SK-N-SH treated with all-trans-retinoic acid at 6 μM for 48 hours (cell line): ENCODE measurements at regions not wholly inside any gene's neighbourhood (a gene's known extent, or its start where the extent isn't known, plus 50 kb on each side); places are given as distances from the start of the nearest gene placed in this dataset.

Experiments used
- ATAC-seq: fragments of 200-7000 bp; cut with Tn5 transposase; 3 replicates; pipeline ENCODE4 v1.9.1; 2020; ENCODE audit warnings: mild to moderate bottlenecking, moderate library complexity
- BACH2 ChIP-seq: fragments of 250-450 bp; sonication (Bioruptor Pico); IDR thresholded peaks from 2 replicates; pipeline ENCODE4 v1.9.0; 2021; ENCODE audit warnings: mild to moderate bottlenecking, borderline replicate concordance
- CREB5 ChIP-seq: fragments of 250-450 bp; sonication (Bioruptor Pico); IDR thresholded peaks from 2 replicates; pipeline ENCODE4 v1.5.1; 2020; ENCODE audit warnings: low read depth, mild to moderate bottlenecking, moderate library complexity
- GLIS3 ChIP-seq: fragments of 250-450 bp; sonication (Bioruptor Pico); IDR thresholded peaks from 2 replicates; pipeline ENCODE4 v1.5.0; 2020; ENCODE audit warnings: mild to moderate bottlenecking, moderate library complexity
- ISL1 ChIP-seq: fragments of 250-450 bp; sonication (Bioruptor Pico); IDR thresholded peaks from 2 replicates; pipeline ENCODE4 v2.1.2; 2022; ENCODE audit warnings: mild to moderate bottlenecking, moderate library complexity
- OSR1 ChIP-seq: fragments of 250-450 bp; sonication (Bioruptor Pico); IDR thresholded peaks from 2 replicates; pipeline ENCODE4 v1.8.0; 2022; ENCODE audit warnings: moderate library complexity, mild to moderate bottlenecking, inconsistent platforms
- PATZ1 ChIP-seq: fragments of 250-450 bp; sonication (Bioruptor Pico); IDR thresholded peaks from 2 replicates; pipeline ENCODE4 v1.8.0; 2020; ENCODE audit warnings: mild to moderate bottlenecking, moderate library complexity, borderline replicate concordance
- RARB ChIP-seq: fragments of 250-450 bp; sonication (Bioruptor Pico); IDR thresholded peaks from 2 replicates; pipeline ENCODE4 v1.8.0; 2021; ENCODE audit warnings: mild to moderate bottlenecking, moderate library complexity
- SNAI2 ChIP-seq: fragments of 250-450 bp; sonication (Bioruptor Pico); IDR thresholded peaks from 2 replicates; pipeline ENCODE4 v1.5.0; 2020; ENCODE audit warnings: mild to moderate bottlenecking, moderate library complexity
- TCF4 ChIP-seq: fragments of 250-450 bp; sonication (Bioruptor Pico); IDR thresholded peaks from 2 replicates; pipeline ENCODE4 v1.8.0; 2021; ENCODE audit warnings: mild to moderate bottlenecking, moderate library complexity, borderline replicate concordance
- TOX ChIP-seq: fragments of 250-450 bp; sonication (Bioruptor Pico); IDR thresholded peaks from 2 replicates; pipeline ENCODE4 v1.8.0; 2021; ENCODE audit warnings: mild to moderate bottlenecking, moderate library complexity, borderline replicate concordance
- TSHZ2 ChIP-seq: fragments of 250-450 bp; sonication (Bioruptor Pico); IDR thresholded peaks from 2 replicates; pipeline ENCODE4 v1.5.0; 2020; ENCODE audit warnings: mild to moderate bottlenecking, moderate library complexity
- ZC3H10 ChIP-seq: fragments of 250-450 bp; sonication (Bioruptor Pico); IDR thresholded peaks from 2 replicates; pipeline ENCODE4 v1.5.1; 2021; ENCODE audit warnings: mild to moderate bottlenecking, moderate library complexity
- ZFP3 ChIP-seq: fragments of 250-450 bp; sonication (Bioruptor Pico); IDR thresholded peaks from 2 replicates; pipeline ENCODE4 v1.5.0; 2020; ENCODE audit warnings: mild to moderate bottlenecking, moderate library complexity
- ZFP30 ChIP-seq: fragments of 450-650 bp; formaldehyde crosslinking; IDR thresholded peaks from 2 replicates; pipeline ENCODE4 v1.5.0; 2022; ENCODE audit warnings: mild to moderate bottlenecking, moderate library complexity
- ZNF565 ChIP-seq: fragments of 450-650 bp; formaldehyde crosslinking; conservative IDR thresholded peaks from 2 replicates; pipeline ENCODE4 v1.5.0; 2020; ENCODE audit warnings: low read depth, mild to moderate bottlenecking, moderate library complexity
- ZNF70 ChIP-seq: fragments of 450-650 bp; formaldehyde crosslinking; IDR thresholded peaks from 2 replicates; pipeline ENCODE4 v1.5.0; 2020; ENCODE audit warnings: mild to moderate bottlenecking, moderate library complexity
- ZNF8 ChIP-seq: fragments of 450-650 bp; formaldehyde crosslinking; IDR thresholded peaks from 2 replicates; pipeline ENCODE4 v1.5.0; 2020; ENCODE audit warnings: mild to moderate bottlenecking, moderate library complexity
- TF ChIP-seq, protein P1 (sequence below): fragments of 250-450 bp; sonication (Bioruptor Pico); IDR thresholded peaks from 2 replicates; pipeline ENCODE4 v1.8.0; 2021; ENCODE audit warnings: low read depth, mild to moderate bottlenecking, moderate library complexity, borderline replicate concordance
- TF ChIP-seq, protein P2 (sequence below): fragments of 250-450 bp; sonication (Bioruptor Pico); IDR thresholded peaks from 2 replicates; pipeline ENCODE4 v1.5.1; 2021; ENCODE audit warnings: mild to moderate bottlenecking, moderate library complexity

GRCh38 chr16:8278031-8278580 is 312.2 kb downstream of the TMEM114 start (continued):
- TF ChIP-seq ZNF565 (CRISPR knock-in tag), result no peak

DNA sequence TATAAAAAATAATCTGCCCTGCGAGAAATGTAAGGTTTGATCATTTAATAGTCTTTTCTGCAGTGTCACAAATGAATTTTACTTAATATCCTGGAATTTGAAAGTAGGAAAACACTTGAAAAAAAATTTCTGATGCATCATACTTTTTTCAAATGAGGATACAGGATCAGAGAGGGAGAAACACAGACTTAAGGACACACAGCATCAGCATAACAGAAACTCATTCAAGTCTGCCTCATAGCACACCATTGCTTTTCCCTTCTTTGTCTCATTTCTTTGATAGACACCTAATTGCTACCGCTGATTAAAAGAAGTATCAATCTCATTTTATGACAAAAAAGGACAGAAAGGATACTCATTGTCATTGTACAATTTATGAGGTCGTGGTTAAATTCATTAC is 319.0 kb downstream of the TMEM114 start:
- no peak for ATAC-seq
- TF ChIP-seq, protein P1, sequence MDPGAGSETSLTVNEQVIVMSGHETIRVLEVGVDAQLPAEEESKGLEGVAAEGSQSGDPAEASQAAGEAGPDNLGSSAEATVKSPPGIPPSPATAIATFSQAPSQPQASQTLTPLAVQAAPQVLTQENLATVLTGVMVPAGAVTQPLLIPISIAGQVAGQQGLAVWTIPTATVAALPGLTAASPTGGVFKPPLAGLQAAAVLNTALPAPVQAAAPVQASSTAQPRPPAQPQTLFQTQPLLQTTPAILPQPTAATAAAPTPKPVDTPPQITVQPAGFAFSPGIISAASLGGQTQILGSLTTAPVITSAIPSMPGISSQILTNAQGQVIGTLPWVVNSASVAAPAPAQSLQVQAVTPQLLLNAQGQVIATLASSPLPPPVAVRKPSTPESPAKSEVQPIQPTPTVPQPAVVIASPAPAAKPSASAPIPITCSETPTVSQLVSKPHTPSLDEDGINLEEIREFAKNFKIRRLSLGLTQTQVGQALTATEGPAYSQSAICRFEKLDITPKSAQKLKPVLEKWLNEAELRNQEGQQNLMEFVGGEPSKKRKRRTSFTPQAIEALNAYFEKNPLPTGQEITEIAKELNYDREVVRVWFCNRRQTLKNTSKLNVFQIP, result no peak
- no peak for TF ChIP-seq ZFP3 (CRISPR knock-in tag)
- no peak for TF ChIP-seq OSR1 (CRISPR knock-in tag)
- TF ChIP-seq ZNF70 (CRISPR knock-in tag), result no peak
- TF ChIP-seq, protein P2, sequence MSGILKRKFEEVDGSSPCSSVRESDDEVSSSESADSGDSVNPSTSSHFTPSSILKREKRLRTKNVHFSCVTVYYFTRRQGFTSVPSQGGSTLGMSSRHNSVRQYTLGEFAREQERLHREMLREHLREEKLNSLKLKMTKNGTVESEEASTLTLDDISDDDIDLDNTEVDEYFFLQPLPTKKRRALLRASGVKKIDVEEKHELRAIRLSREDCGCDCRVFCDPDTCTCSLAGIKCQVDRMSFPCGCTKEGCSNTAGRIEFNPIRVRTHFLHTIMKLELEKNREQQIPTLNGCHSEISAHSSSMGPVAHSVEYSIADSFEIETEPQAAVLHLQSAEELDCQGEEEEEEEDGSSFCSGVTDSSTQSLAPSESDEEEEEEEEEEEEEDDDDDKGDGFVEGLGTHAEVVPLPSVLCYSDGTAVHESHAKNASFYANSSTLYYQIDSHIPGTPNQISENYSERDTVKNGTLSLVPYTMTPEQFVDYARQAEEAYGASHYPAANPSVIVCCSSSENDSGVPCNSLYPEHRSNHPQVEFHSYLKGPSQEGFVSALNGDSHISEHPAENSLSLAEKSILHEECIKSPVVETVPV (CRISPR knock-in tag), result no peak
- no peak for TF ChIP-seq TSHZ2 (CRISPR knock-in tag)
- TF ChIP-seq ISL1 (CRISPR knock-in tag), result no peak
- no peak for TF ChIP-seq SNAI2 (CRISPR knock-in tag)
- TF ChIP-seq ZC3H10 (CRISPR knock-in tag), result no peak
- TF ChIP-seq CREB5, result no peak
- TF ChIP-seq ZFP30 (CRISPR knock-in tag), result no peak
- no peak for TF ChIP-seq ZNF565 (CRISPR knock-in tag)

- no peak for ATAC-seq
- no peak for TF ChIP-seq TCF4 (CRISPR knock-in tag)
- TF ChIP-seq ZNF565 (CRISPR knock-in tag), result no peak
- no peak for TF ChIP-seq TOX
- no peak for TF ChIP-seq PATZ1 (CRISPR knock-in tag)
- no peak for TF ChIP-seq ZNF8 (CRISPR knock-in tag)
- TF ChIP-seq, protein P1, result no peak
- TF ChIP-seq RARB, result no peak
- TF ChIP-seq BACH2 (CRISPR knock-in tag), result no peak
- no peak for TF ChIP-seq CREB5
- no peak for TF ChIP-seq ZNF70 (CRISPR knock-in tag)
- no peak for TF ChIP-seq ISL1 (CRISPR knock-in tag)
- no peak for TF ChIP-seq ZFP3 (CRISPR knock-in tag)
- TF ChIP-seq GLIS3, result no peak
Measured at GRCh38 chr16:8262299-8262698, 328.0 kb downstream of the TMEM114 start.
